Stimulated activated CD8-positive, alpha-beta memory T cell treated with anti-CD3 and anti-CD28 coated beads, Interleukin-7, amount 100 ng/mL, for 4 hours (primary cell): ENCODE measurements at regions not wholly inside any gene's neighbourhood (a gene's known extent, or its start where the extent isn't known, plus 50 kb on each side); places are given as distances from the start of the nearest gene placed in this dataset.
A peak's percentile ranks its signal among the peaks of the same experiment; 100 is the strongest.

Experiments used
- DNase-seq, 2 donors: peaks; one replicate each; pipeline ENCODE4 v3.0.0-alpha.2; 2020; ENCODE audit warnings: low read depth in 2 of 2

DNA sequence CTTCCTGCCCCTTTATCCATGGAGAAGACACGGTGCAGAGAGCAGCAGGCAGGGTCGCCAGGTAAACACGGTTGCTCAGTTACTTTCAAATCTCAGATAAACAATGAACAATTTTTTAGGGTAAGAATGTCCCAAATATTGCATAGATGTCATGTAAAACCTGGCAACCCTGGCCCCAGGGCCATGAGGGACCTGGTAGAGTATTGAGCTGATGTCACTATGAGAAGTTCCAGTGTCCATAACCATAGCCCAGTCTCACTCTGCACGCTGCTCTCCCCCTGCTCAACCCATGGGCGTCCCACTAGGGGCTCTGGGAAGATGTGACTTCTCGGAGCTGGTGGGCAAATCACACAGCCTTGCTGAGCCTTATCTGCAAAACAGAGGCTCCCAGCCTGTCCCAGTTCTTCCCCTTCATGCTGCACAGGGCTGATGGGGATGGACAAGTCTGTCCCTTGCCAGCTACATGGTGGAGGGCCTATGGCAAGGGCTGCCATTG is 71.3 kb upstream of the TOP1 start:
- DNase-seq = no peak

DNA sequence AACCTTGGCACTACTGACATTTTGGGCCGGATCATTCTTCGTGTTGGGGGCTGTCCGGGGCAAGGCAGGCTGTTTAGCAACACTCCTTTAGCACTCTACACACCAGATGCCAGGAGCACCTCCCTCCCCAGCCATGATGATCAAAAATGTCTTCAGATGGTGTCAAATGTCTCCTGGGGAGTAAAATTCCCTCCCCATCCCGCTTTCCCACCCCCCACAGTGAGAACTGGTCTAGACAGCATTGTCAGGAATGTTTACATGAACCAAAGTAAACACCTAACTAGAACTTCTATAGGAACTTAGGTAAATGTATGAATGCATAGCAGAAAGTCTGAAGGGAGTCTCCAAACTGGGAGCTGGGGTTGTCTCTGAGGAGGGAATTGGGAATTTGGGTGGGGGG is 70.0 kb upstream of the TOP1 start:
- DNase-seq = no peak

DNA sequence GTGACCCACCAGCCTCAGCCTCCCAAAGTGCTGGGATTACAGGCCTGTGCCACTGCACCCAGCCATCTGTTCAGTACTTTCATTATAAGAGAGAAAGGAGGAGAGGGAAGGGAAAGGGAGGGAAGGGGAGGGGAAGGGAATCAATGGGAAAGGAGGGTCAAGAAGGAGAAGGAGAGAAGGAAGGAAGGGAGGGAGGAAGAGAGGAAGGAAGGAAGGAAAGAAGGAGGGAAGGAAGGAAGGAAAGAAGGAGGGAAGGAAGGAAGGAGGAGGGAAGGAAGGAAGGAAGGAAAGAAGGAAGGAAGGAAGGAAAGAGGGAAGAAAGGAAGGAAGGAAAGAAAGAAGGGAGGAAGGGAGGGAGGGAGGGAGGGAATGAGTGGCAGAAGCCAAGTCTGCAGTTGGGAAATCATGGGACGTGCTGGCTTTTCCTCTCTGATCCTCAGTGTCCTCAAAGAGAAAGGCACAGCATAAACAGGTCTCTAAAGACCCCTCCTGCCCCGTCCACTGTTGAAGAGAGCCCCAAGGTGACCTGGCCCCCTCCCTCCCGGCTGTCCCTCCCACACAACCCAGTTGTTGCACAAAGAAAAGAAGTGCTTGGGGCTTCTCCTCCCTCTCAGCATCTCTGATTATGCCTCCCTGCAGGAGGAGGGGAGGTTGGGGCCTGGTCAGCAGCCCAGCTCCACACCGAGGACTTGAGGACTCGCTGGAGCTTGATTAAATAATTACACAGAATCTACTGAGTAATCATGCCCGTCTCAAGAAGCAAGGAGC is 69.1 kb upstream of the TOP1 start:
- no peak for DNase-seq

DNA sequence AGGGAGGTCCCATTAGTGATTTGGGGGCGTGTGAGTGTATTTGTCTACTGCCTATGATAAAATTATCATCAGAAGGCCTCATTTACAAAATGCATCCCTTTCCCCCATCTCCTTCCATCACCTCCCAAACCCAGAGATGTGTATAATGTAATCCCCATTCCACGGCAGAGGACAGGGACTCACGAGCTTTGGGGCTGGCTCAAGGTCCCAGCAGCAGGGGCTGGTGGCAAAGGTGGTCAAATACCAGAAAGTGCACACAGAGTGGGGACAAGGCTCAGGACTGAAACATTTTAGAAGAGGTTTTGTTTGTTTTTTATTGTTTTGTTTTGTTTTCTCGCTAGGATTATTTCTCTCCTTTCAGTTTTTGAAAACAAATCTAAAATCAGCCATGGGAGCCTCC is 68.5 kb upstream of the TOP1 start:
- DNase-seq = no peak

DNA sequence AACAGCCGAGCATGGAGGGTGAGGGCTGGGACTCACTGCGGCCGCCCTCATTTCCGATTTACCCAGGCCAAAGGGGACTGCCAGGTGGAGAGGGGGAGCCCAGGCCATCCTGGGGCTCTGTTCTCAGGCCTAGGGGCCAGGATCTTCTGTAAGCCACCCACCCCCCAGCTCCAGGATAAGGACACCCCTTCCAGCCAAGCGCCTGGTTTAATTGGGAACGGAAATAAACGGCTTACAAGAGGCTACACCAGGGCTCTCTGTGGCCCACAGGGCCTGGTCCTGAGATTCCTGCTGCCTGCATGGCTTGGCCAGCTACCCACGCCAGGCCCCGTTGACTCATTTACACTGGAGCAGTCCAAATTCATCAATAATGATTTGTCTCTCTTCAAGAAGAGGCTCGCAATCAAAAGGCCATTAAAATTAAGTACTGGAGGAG is 68.1 kb upstream of the TOP1 start:
- no peak for DNase-seq

DNA sequence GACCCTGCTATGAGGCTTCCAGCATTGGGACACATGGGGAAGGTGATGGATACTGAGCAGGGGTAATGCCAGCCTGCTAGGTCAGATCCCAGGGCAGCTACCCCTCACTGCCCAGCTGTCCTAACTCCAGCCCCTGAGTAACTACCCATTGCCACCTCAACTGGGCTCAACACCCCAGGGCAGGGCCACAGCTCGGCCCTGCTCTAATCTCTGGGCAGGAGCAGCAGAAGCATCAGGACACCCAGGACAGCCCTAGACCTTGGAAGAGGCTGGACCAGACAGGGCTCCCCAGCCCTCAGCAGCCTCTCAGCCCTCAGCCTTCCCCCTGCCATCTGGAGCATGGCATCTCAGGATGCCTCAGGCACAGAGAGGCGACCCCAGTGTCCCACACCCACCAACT is 67.4 kb upstream of the TOP1 start:
- DNase-seq = no peak

DNA sequence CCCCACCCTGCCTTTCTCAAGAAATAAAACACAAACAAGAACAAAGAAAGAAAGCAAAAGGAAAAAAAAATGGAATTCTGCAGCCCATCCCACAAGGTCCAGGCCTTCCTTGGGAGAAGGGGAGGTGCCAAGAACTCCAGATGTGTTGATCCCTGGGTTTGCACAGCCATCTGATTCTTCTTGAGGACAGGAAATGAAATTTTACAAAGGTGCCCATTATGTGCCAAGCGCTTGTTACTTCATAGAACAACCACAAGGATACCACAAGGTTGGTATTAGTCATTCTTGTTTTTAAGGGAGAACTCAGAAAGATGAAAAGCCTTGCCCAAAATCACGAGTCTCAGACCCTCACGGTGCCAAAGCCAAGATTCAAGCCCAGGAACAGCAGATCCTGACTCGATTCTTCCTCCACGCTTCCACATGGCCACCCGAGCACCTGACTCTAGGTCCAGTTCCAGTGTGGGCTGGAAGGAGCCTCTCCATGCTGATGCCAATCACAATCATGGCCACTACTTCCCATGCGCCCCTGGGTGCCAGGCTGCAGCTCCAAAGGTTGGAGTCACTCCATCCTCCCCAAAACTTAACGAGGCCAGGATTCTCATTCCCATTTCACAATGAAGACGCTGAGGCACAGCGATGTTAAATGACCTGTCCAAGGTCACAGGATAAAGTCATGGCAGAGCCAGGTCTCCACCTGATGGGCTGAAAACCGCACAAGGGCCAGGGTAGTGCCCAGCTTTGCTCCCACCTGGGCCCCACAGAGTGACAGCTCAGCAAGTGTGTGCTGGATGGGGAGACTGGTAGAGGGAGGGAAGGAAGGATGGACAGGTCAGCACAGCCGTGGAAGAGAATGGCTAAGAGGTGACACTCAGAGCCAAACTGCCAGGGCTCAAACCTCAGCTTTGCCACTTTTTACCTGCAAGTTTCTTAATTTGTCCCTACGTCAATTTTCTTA is 66.7 kb upstream of the TOP1 start:
- no peak for DNase-seq

DNA sequence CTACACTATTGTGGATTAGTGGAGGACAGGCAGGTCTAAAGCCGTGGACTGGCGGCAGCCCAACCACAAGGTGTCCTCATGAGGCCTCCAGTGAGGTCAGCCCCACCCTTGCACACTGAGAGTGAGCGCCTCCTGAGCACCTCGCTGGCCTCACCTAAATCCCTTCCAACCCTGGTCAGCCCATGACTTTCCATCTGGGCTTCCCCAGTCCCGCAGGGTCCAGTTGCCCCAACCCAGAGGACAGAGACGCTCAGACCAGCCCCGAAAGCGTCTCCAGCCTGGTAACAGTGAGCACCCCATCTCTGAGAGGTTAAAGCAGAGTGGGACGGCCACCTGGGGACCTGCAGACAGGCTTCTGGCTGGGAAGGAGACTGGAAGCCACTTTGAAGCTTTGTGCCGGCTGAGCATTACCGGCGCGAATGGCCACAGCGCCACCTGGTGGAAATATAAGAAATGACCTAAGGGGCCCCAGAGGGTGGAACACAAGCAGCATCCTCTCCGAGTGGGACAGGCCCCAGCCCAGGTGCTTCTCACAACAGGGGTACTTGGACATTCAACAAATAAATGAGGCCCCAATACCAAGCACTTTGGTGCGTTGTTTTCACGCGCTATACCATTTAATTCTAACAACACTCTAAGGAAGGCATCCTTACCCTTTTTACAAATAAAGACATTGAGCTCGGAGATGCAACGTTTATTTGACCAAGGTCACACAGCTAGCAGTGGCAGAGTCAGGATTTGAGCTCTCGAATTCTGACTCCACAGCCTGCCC is 65.7 kb upstream of the TOP1 start:
- DNase-seq = peak; percentile 53

DNA sequence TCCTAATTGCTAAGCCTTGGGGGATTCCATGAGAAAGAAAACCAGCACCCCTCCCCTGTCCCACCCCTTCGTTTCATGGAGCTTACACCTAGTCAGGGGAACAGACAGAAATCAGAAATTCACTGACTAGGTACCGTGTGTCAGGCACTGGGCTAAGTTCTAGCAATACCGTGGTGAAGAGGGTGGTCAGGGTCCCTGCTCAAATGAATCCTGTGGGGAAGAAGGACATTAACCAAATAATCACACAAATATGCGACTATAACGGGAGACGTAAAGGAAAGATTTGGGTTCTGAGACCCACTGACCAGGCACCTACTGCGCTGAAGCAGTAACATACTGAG is 65.1 kb upstream of the TOP1 start:
- no peak for DNase-seq

DNA sequence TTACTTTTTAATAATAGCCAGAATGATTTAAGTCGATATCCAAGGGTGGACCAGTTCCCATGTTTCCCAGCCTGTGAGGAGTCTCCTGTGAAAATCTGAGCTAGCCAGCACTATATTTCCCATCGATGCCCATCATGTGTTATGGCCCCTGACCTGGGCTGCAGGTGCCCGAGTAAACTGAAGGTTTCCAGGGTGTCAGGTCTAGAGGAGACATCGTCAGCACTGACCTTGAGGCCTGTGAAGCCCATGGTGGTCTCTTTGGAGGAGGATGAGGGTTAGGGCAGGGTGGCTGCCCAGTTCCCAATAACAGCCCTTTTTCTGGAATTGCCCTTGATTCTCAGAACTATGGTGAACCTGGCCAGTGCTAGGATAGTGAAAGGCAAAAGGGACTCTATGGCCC is 63.0 kb upstream of the TOP1 start:
- no peak for DNase-seq

DNA sequence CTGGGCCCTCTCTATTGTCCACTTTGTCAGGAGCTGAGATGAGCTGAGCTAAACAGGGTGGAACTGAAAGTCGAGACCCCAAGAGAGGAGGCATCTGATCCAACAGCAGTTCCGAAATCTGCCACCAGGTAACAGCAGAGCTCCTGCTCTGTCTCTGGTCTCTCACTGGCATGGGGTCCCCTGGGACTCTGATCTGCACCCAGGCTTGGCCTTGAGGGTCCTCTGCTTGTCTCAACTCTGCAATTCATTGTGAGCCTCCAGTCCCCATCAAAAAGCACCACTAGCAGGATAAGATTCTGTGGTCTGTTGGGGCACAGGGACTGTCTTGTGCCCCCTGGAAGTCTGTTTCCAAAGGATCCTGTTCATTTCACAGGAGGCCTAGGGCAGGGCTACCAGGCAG is 62.5 kb upstream of the TOP1 start:
- DNase-seq = no peak

DNA sequence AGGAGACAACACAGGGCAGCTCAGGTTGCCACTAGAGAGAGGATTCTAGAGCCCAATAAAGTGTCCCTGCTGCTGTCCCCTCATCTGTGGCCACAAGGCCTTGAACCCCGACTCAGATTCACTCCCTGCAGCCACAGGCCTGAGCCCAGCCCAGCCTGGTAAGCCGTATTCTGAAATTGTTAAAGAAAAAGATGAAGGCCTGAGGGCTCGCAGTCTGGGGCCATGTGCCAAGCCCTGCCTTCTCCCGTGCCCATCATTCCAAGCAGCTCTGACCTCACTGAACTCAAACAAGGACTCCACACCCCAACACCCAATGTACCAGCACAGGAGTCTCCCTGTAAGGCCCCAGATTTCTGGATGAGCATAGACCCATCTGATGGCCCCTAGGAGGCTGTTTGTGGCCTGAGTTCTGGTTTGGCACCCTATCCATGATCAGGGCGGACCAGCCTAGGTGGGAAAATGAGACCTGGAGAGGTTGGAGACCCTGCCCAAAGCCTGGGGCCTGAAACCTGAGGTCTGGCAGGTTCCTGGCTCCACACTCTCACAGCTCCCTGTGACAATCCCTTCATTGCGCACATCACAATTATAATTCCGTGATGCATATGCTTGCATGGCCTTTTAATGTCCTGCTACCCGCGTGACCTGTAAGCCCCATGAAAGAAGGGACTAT is 62.0 kb upstream of the TOP1 start:
- no peak for DNase-seq

DNA sequence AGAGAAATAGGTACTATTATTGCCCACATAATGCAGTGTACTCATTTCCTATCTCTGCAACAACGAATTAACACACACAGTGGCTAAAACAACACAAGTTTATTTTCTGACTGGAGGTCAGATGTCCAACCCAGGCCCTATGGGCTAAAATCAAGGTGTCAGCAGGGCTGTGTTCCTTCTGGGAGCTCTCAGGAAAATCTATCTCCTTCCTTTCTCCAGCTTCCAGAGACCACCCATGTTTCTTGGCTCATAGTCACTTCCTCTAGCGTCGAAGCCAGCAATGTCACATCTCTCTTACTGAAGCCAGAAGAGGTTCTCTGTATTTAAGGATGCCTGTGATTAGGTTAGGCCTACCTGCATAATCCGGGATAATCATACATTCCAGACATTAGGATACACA is 60.9 kb upstream of the TOP1 start:
- DNase-seq = no peak

DNA sequence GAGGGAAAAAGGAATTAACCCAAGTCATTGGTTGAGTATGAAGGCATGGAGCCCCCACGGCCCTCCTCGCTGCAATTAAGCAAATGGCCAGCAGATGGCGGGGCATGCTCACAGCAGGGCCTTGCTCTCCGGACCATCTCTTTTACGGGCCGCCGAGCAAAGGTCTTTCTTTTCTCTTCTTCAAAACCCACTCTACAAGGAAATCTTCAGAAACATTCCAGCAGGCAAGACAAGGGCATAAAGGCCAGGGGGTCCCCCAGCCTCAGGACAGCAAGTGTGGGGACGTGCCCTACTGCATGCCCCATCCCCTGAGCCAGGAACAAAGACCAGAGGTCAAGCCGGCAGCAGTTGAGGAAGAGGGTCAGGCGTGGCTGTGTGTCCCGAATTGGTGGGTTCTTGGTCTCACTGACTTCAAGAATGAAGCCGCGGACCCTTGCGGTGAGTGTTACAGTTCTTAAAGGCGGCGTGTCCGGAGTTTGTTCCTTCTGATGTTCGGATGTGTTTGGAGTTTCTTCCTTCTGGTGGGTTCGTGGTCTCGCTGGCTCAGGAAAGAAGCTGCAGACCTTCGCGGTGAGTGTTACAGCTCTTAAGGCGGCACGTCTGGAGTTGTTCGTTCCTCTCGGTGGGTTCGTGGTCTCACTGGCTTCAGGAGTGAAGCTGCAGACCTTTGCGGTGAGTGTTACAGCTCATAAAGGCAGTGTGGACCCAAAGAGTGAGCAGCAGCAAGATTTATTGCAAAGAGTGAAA is 59.6 kb upstream of the TOP1 start:
- DNase-seq = peak; percentile 71 to 77

DNA sequence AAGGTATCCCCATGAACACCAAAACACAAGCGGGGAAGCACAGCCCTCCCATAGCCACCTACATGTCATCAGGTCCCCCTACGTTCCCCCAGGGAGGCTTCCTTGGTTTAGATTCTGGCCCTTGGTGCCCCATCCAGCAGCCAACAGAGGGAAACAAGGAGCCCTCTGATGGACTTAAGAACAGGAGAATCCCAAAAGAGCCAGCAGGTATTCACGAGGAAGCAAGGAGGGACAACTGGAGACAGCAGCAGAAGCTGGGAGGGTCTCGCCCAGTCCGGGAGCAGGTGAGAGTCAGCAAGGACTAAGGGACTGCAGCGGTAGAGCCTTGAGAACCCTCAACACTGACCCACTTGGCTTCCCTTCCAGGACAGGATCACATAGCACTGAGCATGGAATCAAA is 58.4 kb upstream of the TOP1 start:
- no peak for DNase-seq

DNA sequence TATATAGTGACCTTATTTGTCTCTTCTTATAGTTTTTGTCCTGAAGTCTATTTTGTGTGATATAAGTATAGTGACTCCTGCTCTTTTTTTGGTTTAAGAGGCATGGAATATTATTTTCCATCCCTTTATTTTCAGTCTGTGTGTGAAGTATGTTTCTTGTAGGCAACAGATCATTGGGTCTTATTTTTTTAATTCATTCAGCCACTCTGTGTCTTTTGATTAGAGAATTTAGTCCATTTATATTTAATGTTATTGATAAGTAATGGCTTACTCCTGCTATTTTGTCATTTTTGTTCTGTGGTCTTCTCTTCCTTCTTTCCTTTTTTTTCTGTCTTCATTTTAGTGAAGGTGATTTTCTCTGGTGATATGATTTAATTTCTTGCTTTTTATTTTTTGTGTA is 51.4 kb upstream of the TOP1 start:
- no peak for DNase-seq

DNA sequence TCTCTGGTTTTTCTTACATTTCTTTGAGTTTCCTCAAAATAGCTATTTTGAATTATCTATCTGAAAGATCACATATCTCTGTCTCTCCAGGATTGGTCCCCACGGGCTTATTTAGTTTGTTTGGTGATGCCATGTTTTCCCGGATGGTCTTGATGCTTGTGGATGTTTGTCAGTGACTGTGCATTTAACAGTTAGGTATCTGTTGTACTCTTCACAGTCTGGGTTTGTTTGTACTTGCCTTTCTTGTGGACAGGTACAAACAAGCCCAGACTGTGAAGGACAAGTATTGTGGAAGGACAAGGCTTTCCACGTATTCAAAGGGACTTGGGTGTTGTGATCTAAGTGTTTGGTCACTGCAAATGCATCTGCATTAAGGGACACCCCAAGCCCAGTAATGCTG is 49.9 kb upstream of the TOP1 start:
- DNase-seq = no peak
